ENCODE measurements at regions not wholly inside any gene's neighbourhood (a gene's known extent, or its start where the extent isn't known, plus 50 kb on each side); places are given as distances from the start of the nearest gene placed in this dataset.

- H3K4me2 ChIP-seq (ENCODE audit: control insufficient read depth, insufficient read depth): no peak overlapping the region
- H3K36me3 ChIP-seq (ENCODE audit: control insufficient read depth in 2 of 2, insufficient read depth in 2 of 2, low read length in 1 of 2): no peaks in the 10 kb centered on the region
- POLR2A ChIA-PET: no interaction called here
- CTCF ChIA-PET: no interaction called here
- FAIRE-seq (no peak), ATAC-seq (no peak), DNase-seq (ENCODE audit: low read depth, low spot score) (no peak)
- no peaks in the 10 kb centered on the region for H3K27me3 ChIP-seq (replicated peaks in 1 of 2; ENCODE audit: control insufficient read depth in 2 of 2, insufficient read depth in 2 of 2, low read length in 1 of 2)
- H4K20me1 ChIP-seq (ENCODE audit: control insufficient read depth, insufficient read depth): no peaks in the 10 kb centered on the region
- in situ Hi-C loops (cut with MboI) (no loop called here), intact Hi-C loops (cut with micrococcal nuclease; ENCODE audit: unreplicated experiment) (no loop called here)
- H3K4me3 ChIP-seq: no peak overlapping the region
- no peaks in the 10 kb centered on the region for H3K79me2 ChIP-seq (ENCODE audit: control insufficient read depth, insufficient read depth, low read length)
- no peak overlapping the region for H3K9ac ChIP-seq (ENCODE audit: control insufficient read depth, insufficient read depth, low read length)
- TF ChIP-seq ZBTB11 (CRISPR knock-in tag; IDR thresholded peaks at IDR 0.05) (no peak), JUND (IDR thresholded peaks at IDR 0.05; ENCODE audit: low read depth, low read length) (no peak), ZBED1 (IDR thresholded peaks at IDR 0.05; ENCODE audit: borderline replicate concordance) (no peak), ATF7 (IDR thresholded peaks at IDR 0.05; ENCODE audit: low read depth) (no peak), MEF2A (IDR thresholded peaks at IDR 0.05; ENCODE audit: insufficient read depth, low read depth, low read length) (no peak), STAT1 (conservative IDR thresholded peaks at IDR 0.05) (no peak), HCFC1 (IDR thresholded peaks at IDR 0.05; ENCODE audit: low read length) (no peak), MXI1 (IDR thresholded peaks at IDR 0.05; ENCODE audit: low read depth, low read length) (no peak), MEF2B (IDR thresholded peaks at IDR 0.05; ENCODE audit: partially characterized antibody, poor library complexity, severe bottlenecking) (no peak), KAT2A (conservative IDR thresholded peaks at IDR 0.05; ENCODE audit: control insufficient read depth, low read depth, low read length) (no peak), NR2F1 (conservative IDR thresholded peaks at IDR 0.05) (no peak)
- H3K9me3 ChIP-seq (replicated peaks; ENCODE audit: control insufficient read depth, insufficient read depth, low read length): no peaks in the 10 kb centered on the region; the same call in 2 of the 3 replicates
- SMC1A ChIA-PET (ENCODE audit: uncharacterized antibody, unreplicated experiment): no interaction called here
- RAD21 ChIA-PET (ENCODE audit: unreplicated experiment): no interaction called here
- no peak overlapping the region for H2AFZ ChIP-seq (ENCODE audit: control insufficient read depth, low read depth, low read length)
- H3K4me1 ChIP-seq (ENCODE audit: control insufficient read depth, insufficient read depth, low read length): no peaks in the 10 kb centered on the region
- no TSS peak for BruUV-seq (replicated peaks)
- 64% methylated on average over 3 of the region's 3 CpGs for WGBS (ENCODE audit: insufficient coverage, insufficient replicate concordance, low lambda C conversion rate, missing lambda C conversion rate)
- no peak overlapping the region for H3K27ac ChIP-seq (ENCODE audit: control insufficient read depth, insufficient read depth)
Measured at GRCh38 chr2:51528156-51528555, 496.2 kb upstream of the NRXN1 start.
